ENCODE measurements at regions not wholly inside any gene's neighbourhood (a gene's known extent, or its start where the extent isn't known, plus 50 kb on each side); places are given as distances from the start of the nearest gene placed in this dataset.

DNA sequence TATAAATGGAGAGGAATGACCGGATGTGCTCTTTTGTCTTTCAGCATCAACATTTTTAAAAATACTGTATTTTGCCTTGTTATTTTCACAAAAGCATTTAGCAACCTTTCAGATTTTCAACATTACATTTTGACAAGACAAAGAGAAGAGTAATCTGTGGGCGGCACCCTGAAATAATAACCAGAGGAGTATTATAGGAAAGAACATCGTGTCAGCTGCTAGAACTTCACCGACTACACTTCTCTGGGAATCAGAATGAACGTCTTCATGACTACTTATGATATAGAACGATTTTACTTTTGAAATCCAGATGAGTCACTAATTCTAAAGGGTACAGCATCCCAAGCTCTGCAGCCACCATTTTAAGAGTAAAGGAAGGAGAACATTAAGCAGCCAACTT lies 531.5 kb upstream of the FRG1 start:
- no peak for TF ChIP-seq CTCF (IDR thresholded peaks at IDR 0.05; ENCODE audit: borderline replicate concordance, control extremely low read depth, extremely low read depth, insufficient read depth, missing control alignments)
- DNase-seq (ENCODE audit: low spot score): no peak
- in situ Hi-C loops (cut with MboI; ENCODE audit: low sequenced_read_pairs, unreplicated experiment): no loop called here

GRCh38 chr4:189414021-189414420 lies 526.7 kb upstream of the FRG1 start:
- no peak for DNase-seq (ENCODE audit: low spot score)
- in situ Hi-C loops (cut with MboI; ENCODE audit: low sequenced_read_pairs, unreplicated experiment): no loop called here

GRCh38 chr4:189420572-189420971 lies 520.1 kb upstream of the FRG1 start:
- no peak for DNase-seq (ENCODE audit: low spot score)
- in situ Hi-C loops (cut with MboI; ENCODE audit: low sequenced_read_pairs, unreplicated experiment): no loop called here
- TF ChIP-seq CTCF (IDR thresholded peaks at IDR 0.05; ENCODE audit: borderline replicate concordance, control extremely low read depth, extremely low read depth, insufficient read depth, missing control alignments): no peak

More at GRCh38 chr4:189414021-189414420, 526.7 kb upstream of the FRG1 start:
- TF ChIP-seq CTCF (IDR thresholded peaks at IDR 0.05; ENCODE audit: borderline replicate concordance, control extremely low read depth, extremely low read depth, insufficient read depth, missing control alignments): no peak

GRCh38 chr4:189436207-189436606 lies 504.5 kb upstream of the FRG1 start:
- DNase-seq (ENCODE audit: low spot score): no peak
- TF ChIP-seq CTCF (IDR thresholded peaks at IDR 0.05; ENCODE audit: borderline replicate concordance, control extremely low read depth, extremely low read depth, insufficient read depth, missing control alignments): peak; percentile 5
- in situ Hi-C loops (cut with MboI; ENCODE audit: low sequenced_read_pairs, unreplicated experiment): no loop called here

- no peak for DNase-seq (ENCODE audit: low spot score)
- TF ChIP-seq CTCF (IDR thresholded peaks at IDR 0.05; ENCODE audit: borderline replicate concordance, control extremely low read depth, extremely low read depth, insufficient read depth, missing control alignments): no peak
- in situ Hi-C loops (cut with MboI; ENCODE audit: low sequenced_read_pairs, unreplicated experiment): no loop called here
Measured at GRCh38 chr4:189440716-189441115, 500.0 kb upstream of the FRG1 start.

- no peak for TF ChIP-seq CTCF (IDR thresholded peaks at IDR 0.05; ENCODE audit: borderline replicate concordance, control extremely low read depth, extremely low read depth, insufficient read depth, missing control alignments)
- in situ Hi-C loops (cut with MboI; ENCODE audit: low sequenced_read_pairs, unreplicated experiment): no loop called here
- DNase-seq (ENCODE audit: low spot score): no peak
Measured at GRCh38 chr4:189443341-189443740, 497.3 kb upstream of the FRG1 start.

GRCh38 chr4:189445613-189446012 lies 495.1 kb upstream of the FRG1 start:
- in situ Hi-C loops (cut with MboI; ENCODE audit: low sequenced_read_pairs, unreplicated experiment): no loop called here
- TF ChIP-seq CTCF (IDR thresholded peaks at IDR 0.05; ENCODE audit: borderline replicate concordance, control extremely low read depth, extremely low read depth, insufficient read depth, missing control alignments): no peak
- no peak for DNase-seq (ENCODE audit: low spot score)
